CD14-positive monocyte (primary cell): ENCODE measurements at regions not wholly inside any gene's neighbourhood (a gene's known extent, or its start where the extent isn't known, plus 50 kb on each side); places are given as distances from the start of the nearest gene placed in this dataset.

Experiments used
- DNase-seq, 3 donors: peaks; one replicate each; pipeline ENCODE4 v3.0.0-alpha.2; 2011 to 2022
- H2AFZ ChIP-seq: 2 replicates; pipeline ENCODE4 v1.6.0; 2012; ENCODE audit warnings: mild to moderate bottlenecking, low read depth, low read length, inconsistent platforms; ENCODE audit not compliant: insufficient read depth, poor library complexity, severe bottlenecking
- H3K27ac ChIP-seq, 2 donors: 1 replicate in 1 of 2; 2 replicates in 1 of 2; pipeline ENCODE4 v1.5.1; 2012 to 2013; ENCODE audit warnings: low read length in 2 of 2, control low read depth in 1 of 2, inconsistent platforms in 1 of 2, low read depth in 1 of 2, mild to moderate bottlenecking in 1 of 2
- H3K27me3 ChIP-seq, 2 donors: one replicate each; pipeline versions ENCODE4 v1.6.0 to v1.6.1; 2011 to 2013; ENCODE audit warnings: low read length in 2 of 2; ENCODE audit not compliant: control insufficient read depth in 2 of 2, insufficient read depth in 2 of 2
- H3K36me3 ChIP-seq, 2 donors: replicated peaks in 1 of 2; 1 replicate in 1 of 2; 2 replicates in 1 of 2; pipeline versions ENCODE4 v1.5.1 to v1.6.1; 2012 to 2013; ENCODE audit warnings: low read length in 2 of 2, control low read depth in 1 of 2, inconsistent platforms in 1 of 2, mild to moderate bottlenecking in 1 of 2; ENCODE audit not compliant: insufficient read depth in 2 of 2, control insufficient read depth in 1 of 2
- H3K4me1 ChIP-seq, 2 donors: 1 replicate in 1 of 2; 2 replicates in 1 of 2; pipeline versions ENCODE4 v1.5.1 to v1.6.1; 2012 to 2013; ENCODE audit warnings: low read length in 2 of 2, control low read depth in 1 of 2, inconsistent platforms in 1 of 2, mild to moderate bottlenecking in 1 of 2, moderate library complexity in 1 of 2; ENCODE audit not compliant: insufficient read depth in 2 of 2, control insufficient read depth in 1 of 2
- H3K4me2 ChIP-seq: replicated peaks from 2 replicates; pipeline ENCODE3; 2012; ENCODE audit warnings: low read length, moderate library complexity, mild to moderate bottlenecking; ENCODE audit not compliant: poor library complexity, severe bottlenecking; ENCODE audit errors: extremely low read depth
- H3K4me3 ChIP-seq, 3 experiments: fragments of 200-600 bp in 1 of 3; sonication (generic) in 1 of 3; replicated peaks in 1 of 3; 1 replicate in 2 of 3; 2 replicates in 1 of 3; pipeline ENCODE4 v1.5.1; 2011 to 2013; ENCODE audit warnings: low read length in 3 of 3, mild to moderate bottlenecking in 3 of 3, control low read depth in 2 of 3, low read depth in 2 of 3, inconsistent platforms in 1 of 3, moderate library complexity in 1 of 3
- H3K79me2 ChIP-seq: 2 replicates; pipeline ENCODE4 v1.6.0; 2012; ENCODE audit warnings: mild to moderate bottlenecking, control low read depth, inconsistent platforms, low read length, moderate library complexity; ENCODE audit not compliant: insufficient read depth
- H3K9ac ChIP-seq: 2 replicates; pipeline ENCODE4 v1.6.0; 2017; ENCODE audit warnings: low read length, mild to moderate bottlenecking; ENCODE audit not compliant: insufficient read depth, poor library complexity, severe bottlenecking
- H3K9me3 ChIP-seq, 2 donors: replicated peaks in 1 of 2; 1 replicate in 1 of 2; 2 replicates in 1 of 2; pipeline versions ENCODE4 v1.5.1 to v1.6.1; 2012 to 2013; ENCODE audit warnings: low read length in 2 of 2, control low read depth in 1 of 2; ENCODE audit not compliant: control insufficient read depth in 1 of 2, insufficient read depth in 1 of 2
- H4K20me1 ChIP-seq: 2 replicates; pipeline ENCODE4 v1.6.0; 2012; ENCODE audit warnings: mild to moderate bottlenecking, low read length, control low read depth, moderate library complexity; ENCODE audit not compliant: insufficient read depth
- H3K27ac Mint-ChIP-seq, 7 donors: one replicate each; pipeline ENCODE4 v1.8.0; 2020; ENCODE audit warnings: mild to moderate bottlenecking in 7 of 7, mixed read lengths in 7 of 7, moderate library complexity in 6 of 7, inconsistent platforms in 2 of 7
- H3K27me3 Mint-ChIP-seq, 3 donors: one replicate each; pipeline ENCODE4 v1.8.0; 2021 to 2022; ENCODE audit warnings: low read depth in 3 of 3, mild to moderate bottlenecking in 3 of 3, mixed read lengths in 3 of 3, moderate library complexity in 3 of 3, inconsistent platforms in 1 of 3
- H3K36me3 Mint-ChIP-seq, 2 donors: one replicate each; pipeline ENCODE4 v1.8.0; 2020; ENCODE audit warnings: mixed read lengths in 2 of 2, inconsistent platforms in 1 of 2, mild to moderate bottlenecking in 1 of 2
- H3K4me1 Mint-ChIP-seq: one replicate; pipeline ENCODE4 v1.8.0; 2020; ENCODE audit warnings: mild to moderate bottlenecking, mixed read lengths
- H3K4me3 Mint-ChIP-seq, 2 donors: one replicate each; pipeline ENCODE4 v1.8.0; 2020; ENCODE audit warnings: mild to moderate bottlenecking in 2 of 2, mixed read lengths in 2 of 2, moderate library complexity in 1 of 2
- H3K9me3 Mint-ChIP-seq, 7 donors: one replicate each; pipeline ENCODE4 v1.8.0; 2020 to 2022; ENCODE audit warnings: mixed read lengths in 7 of 7, mild to moderate bottlenecking in 6 of 7, moderate library complexity in 6 of 7, inconsistent platforms in 2 of 7
- CTCF ChIP-seq: fragments of 200-600 bp; IDR thresholded peaks from one replicate; pipeline ENCODE4 v1.8.0; 2022; ENCODE audit warnings: antibody characterized with exemption, mild to moderate bottlenecking
- WGBS: methylation state at CpG from one replicate; pipeline ENCODE4 v1.1.5; 2013; ENCODE audit warnings: missing lambda C conversion rate; ENCODE audit not compliant: insufficient coverage; 5-methylcytosine and 5-hydroxymethylcytosine counted together
- intact Hi-C, 2 donors: fragments of 100-400 bp; cut with micrococcal nuclease; formaldehyde crosslinking; loops; one replicate each; pipeline versions ENCODE4 v1.15.0 to v1.15.1; 2023

DNA sequence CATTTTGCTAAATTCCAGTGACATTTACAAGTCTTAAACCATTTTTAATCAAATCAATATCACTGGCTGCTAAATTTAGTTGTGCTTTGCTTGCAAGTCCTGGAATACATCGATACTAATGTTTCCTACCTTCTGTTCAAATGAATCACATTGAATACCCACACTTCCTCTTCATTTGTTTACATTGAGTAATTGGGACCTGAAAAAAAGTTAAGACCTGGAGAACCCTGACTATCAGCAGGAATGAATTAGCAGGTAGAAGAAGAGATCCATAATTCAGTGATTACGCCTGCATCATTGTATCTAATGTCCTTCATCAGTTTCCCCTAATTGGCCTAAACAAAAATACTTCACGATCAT lies 369.3 kb downstream of the ETNK1 start:
- no peak overlapping the region for H3K27ac ChIP-seq
- WGBS: no CpG with 5 or more reads among the region's 3 CpGs
- Mint-ChIP-seq H3K4me1 (no peaks in the 10 kb centered on the region), H3K27ac (no peak overlapping the region), H3K27me3 (no peaks in the 10 kb centered on the region), H3K36me3 (no peaks in the 10 kb centered on the region), H3K4me3 (no peak overlapping the region), H3K9me3 (peaks cover 6 to 14% (median 8%) of the 10 kb centered on the region in 7 donors)
- no peak overlapping the region for H3K9ac ChIP-seq
- H3K79me2 ChIP-seq: no peaks in the 10 kb centered on the region
- H3K4me3 ChIP-seq: no peak overlapping the region
- H3K27me3 ChIP-seq: no peaks in the 10 kb centered on the region
- TF ChIP-seq CTCF: no peak
- DNase-seq: no peak
- no peaks in the 10 kb centered on the region for H3K36me3 ChIP-seq
- intact Hi-C loops: no loop called here
- no peaks in the 10 kb centered on the region for H3K4me1 ChIP-seq
- no peak overlapping the region for H2AFZ ChIP-seq
- H3K9me3 ChIP-seq: peaks cover 9 to 23% of the 10 kb centered on the region in 2 donors
- H3K4me2 ChIP-seq: no peak overlapping the region
- H4K20me1 ChIP-seq: no peaks in the 10 kb centered on the region

DNA sequence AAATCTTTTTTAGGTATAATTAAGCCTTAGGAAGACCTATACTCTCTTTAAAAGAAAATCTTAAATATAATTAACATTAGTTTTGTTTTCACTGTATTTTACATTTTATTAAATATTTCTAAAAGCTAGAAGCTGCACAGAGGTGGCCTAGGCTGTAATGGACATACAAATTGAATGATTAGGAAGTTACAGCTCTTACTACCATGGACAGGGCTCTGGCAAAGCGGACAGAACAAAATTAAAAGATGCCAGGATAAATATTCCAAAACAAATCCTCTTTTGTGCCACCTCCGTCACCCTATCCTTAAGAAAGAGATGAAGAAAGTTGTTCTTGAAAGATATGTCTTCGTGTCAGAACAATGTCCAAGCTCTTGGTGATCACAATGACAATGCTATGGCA lies 376.5 kb downstream of the ETNK1 start:
- H3K9me3 Mint-ChIP-seq: peaks cover 10 to 21% (median 14%) of the 10 kb centered on the region in 7 donors
- no peaks in the 10 kb centered on the region for H3K36me3 Mint-ChIP-seq
- no peak for TF ChIP-seq CTCF
- Histone ChIP-seq H3K4me2 (no peak overlapping the region), H2AFZ (no peak overlapping the region), H3K9ac (no peak overlapping the region), H3K9me3 (peaks cover 9 to 29% of the 10 kb centered on the region in 2 donors), H4K20me1 (no peaks in the 10 kb centered on the region), H3K4me1 (no peaks in the 10 kb centered on the region), H3K27ac (no peak overlapping the region), H3K79me2 (no peaks in the 10 kb centered on the region), H3K36me3 (no peaks in the 10 kb centered on the region), H3K27me3 (no peaks in the 10 kb centered on the region), H3K4me3 (no peak overlapping the region)
- no peak for DNase-seq
- no peaks in the 10 kb centered on the region for H3K4me1 Mint-ChIP-seq
- no peaks in the 10 kb centered on the region for H3K27me3 Mint-ChIP-seq
- intact Hi-C loops: no loop called here
- H3K27ac Mint-ChIP-seq: no peak overlapping the region
- no CpG with 5 or more reads among the region's 3 CpGs for WGBS
- no peak overlapping the region for H3K4me3 Mint-ChIP-seq
